SK-N-SH (cell line): ENCODE measurements at regions not wholly inside any gene's neighbourhood (a gene's known extent, or its start where the extent isn't known, plus 50 kb on each side); places are given as distances from the start of the nearest gene placed in this dataset.

Experiments
- CTCF ChIA-PET: fragments of 300-600, 350-600 bp; formaldehyde crosslinking; extraction: SDS; loops from one replicate; lab custom pipeline; 2021; lab: Yijun Ruan, JAX
- POLR2A ChIA-PET: fragments of 350-600 bp; sonication (Branson Sonifier 250); formaldehyde crosslinking; extraction: SDS; loops from one replicate; lab custom pipeline; 2020; ENCODE audit warnings: antibody characterized with exemption, inconsistent platforms; lab: Yijun Ruan, JAX
- DNase-seq: peaks from one replicate; pipeline ENCODE4 v3.0.0; 2012
- H2AFZ ChIP-seq: fragments of 200-600 bp; sonication (generic); 2 replicates; pipeline ENCODE4 v1.8.1; 2016; ENCODE audit warnings: antibody characterized with exemption, mild to moderate bottlenecking, low read depth
- H3F3A ChIP-seq: fragments of 200-600 bp; sonication (generic); replicated peaks from 2 replicates; pipeline ENCODE3; 2016; ENCODE audit warnings: antibody characterized with exemption, mild to moderate bottlenecking; ENCODE audit not compliant: insufficient read depth
- H3K27ac ChIP-seq, 2 experiments: fragments of 200-500 bp in 1 of 2; fragments of 200-600 bp in 1 of 2; sonication (Bioruptor generic) in 1 of 2; sonication (generic), shearing (Covaris generic) in 1 of 2; 2 replicates each; pipeline versions ENCODE4 v1.5.1 to v1.6.1; 2014 to 2016; ENCODE audit warnings: low read depth in 2 of 2, inconsistent platforms in 1 of 2, low read length in 1 of 2, mild to moderate bottlenecking in 1 of 2, mixed read lengths in 1 of 2
- H3K27me3 ChIP-seq: fragments of 200-600 bp; sonication (generic), shearing (Covaris generic); 2 replicates; pipeline ENCODE4 v1.6.1; 2016; ENCODE audit warnings: mixed run types; ENCODE audit not compliant: insufficient read depth
- H3K36me3 ChIP-seq, 2 experiments: fragments of 200-500 bp in 1 of 2; fragments of 200-600 bp in 1 of 2; sonication (Bioruptor generic) in 1 of 2; sonication (generic) in 1 of 2; replicated peaks in 1 of 2; 2 replicates each; pipeline versions ENCODE3 to v1.5.1; 2014 to 2016; ENCODE audit warnings: low read length in 1 of 2, mild to moderate bottlenecking in 1 of 2; ENCODE audit not compliant: insufficient read depth in 2 of 2, control insufficient read depth in 1 of 2
- H3K4me1 ChIP-seq, 2 experiments: fragments of 200-500 bp in 1 of 2; fragments of 200-600 bp in 1 of 2; sonication (Bioruptor generic) in 1 of 2; sonication (generic), shearing (Covaris generic) in 1 of 2; 2 replicates each; pipeline versions ENCODE4 v1.5.1 to v1.6.1; 2014 to 2016; ENCODE audit warnings: low read depth in 1 of 2, low read length in 1 of 2, mixed run types in 1 of 2; ENCODE audit not compliant: insufficient read depth in 2 of 2, control insufficient read depth in 1 of 2
- H3K4me2 ChIP-seq: fragments of 200-600 bp; sonication (generic), shearing (Covaris generic); 2 replicates; pipeline ENCODE4 v1.6.1; 2017; ENCODE audit warnings: mixed run types
- H3K4me3 ChIP-seq, 2 experiments: fragments of 200-500 bp in 1 of 2; fragments of 200-600 bp in 1 of 2; sonication (Bioruptor generic) in 1 of 2; sonication (generic), shearing (Covaris generic) in 1 of 2; 2 replicates each; pipeline versions ENCODE4 v1.5.1 to v1.8.1; 2014 to 2016; ENCODE audit warnings: low read depth in 2 of 2, inconsistent platforms in 1 of 2, low read length in 1 of 2, mild to moderate bottlenecking in 1 of 2, mixed read lengths in 1 of 2, moderate library complexity in 1 of 2
- H3K79me2 ChIP-seq: fragments of 200-600 bp; sonication (generic); 2 replicates; pipeline ENCODE4 v1.8.1; 2017; ENCODE audit warnings: mild to moderate bottlenecking; ENCODE audit not compliant: insufficient read depth
- H3K9ac ChIP-seq: fragments of 200-600 bp; sonication (generic); 2 replicates; pipeline ENCODE4 v1.6.1; 2017; ENCODE audit warnings: mixed run types
- H3K9me2 ChIP-seq: fragments of 200-600 bp; sonication (generic); 2 replicates; pipeline ENCODE4 v1.6.1; 2017; ENCODE audit warnings: mixed run types
- H3K9me3 ChIP-seq: fragments of 200-600 bp; sonication (generic); 2 replicates; pipeline ENCODE4 v1.6.1; 2017; ENCODE audit warnings: mixed run types, mild to moderate bottlenecking, moderate library complexity
- H4K20me1 ChIP-seq: fragments of 200-600 bp; sonication (generic); 2 replicates; pipeline ENCODE4 v1.6.1; 2017; ENCODE audit warnings: mild to moderate bottlenecking, mixed run types; ENCODE audit not compliant: insufficient read depth
- CHD2 ChIP-seq: fragments of 150-350 bp; IDR thresholded peaks from 2 replicates; pipeline ENCODE4 v1.6.1; 2018; ENCODE audit warnings: low read length; ENCODE audit not compliant: partially characterized antibody
- CTCF ChIP-seq: fragments of 200-600 bp; sonication (generic); IDR thresholded peaks from 2 replicates; pipeline ENCODE4 v1.6.1; 2017; ENCODE audit warnings: antibody characterized with exemption, mild to moderate bottlenecking, moderate library complexity
- ELF1 ChIP-seq: IDR thresholded peaks from 2 replicates; pipeline ENCODE4 v1.4.0; 2012
- FOXM1 ChIP-seq: IDR thresholded peaks from 2 replicates; pipeline ENCODE4 v1.4.0; 2012; ENCODE audit warnings: low read depth, mild to moderate bottlenecking
- JUND ChIP-seq: IDR thresholded peaks from 2 replicates; pipeline ENCODE4 v1.4.0; 2012
- MXI1 ChIP-seq: IDR thresholded peaks from 2 replicates; pipeline ENCODE4 v1.6.1; 2012; ENCODE audit warnings: mild to moderate bottlenecking, low read depth, low read length, improper control_type of control experiment
- RAD21 ChIP-seq: IDR thresholded peaks from 2 replicates; pipeline ENCODE4 v1.6.1; 2012; ENCODE audit warnings: mild to moderate bottlenecking, low read length
- RCOR1 ChIP-seq: fragments of 150-350 bp; IDR thresholded peaks from 2 replicates; pipeline ENCODE4 v1.6.1; 2017; ENCODE audit warnings: antibody characterized with exemption, low read length
- REST ChIP-seq: IDR thresholded peaks from 2 replicates; pipeline ENCODE4 v1.6.1; 2012; ENCODE audit warnings: mild to moderate bottlenecking, low read depth, low read length, moderate library complexity
- RFX5 ChIP-seq: IDR thresholded peaks from 2 replicates; pipeline ENCODE4 v1.6.1; 2012; ENCODE audit warnings: mild to moderate bottlenecking, improper control_type of control experiment, low read length
- RXRA ChIP-seq: IDR thresholded peaks from 2 replicates; pipeline ENCODE4 v1.4.0; 2012; ENCODE audit warnings: low read depth, mild to moderate bottlenecking, borderline replicate concordance
- TEAD4 ChIP-seq: IDR thresholded peaks from 2 replicates; pipeline ENCODE4 v1.4.0; 2012; ENCODE audit warnings: mild to moderate bottlenecking, borderline replicate concordance; ENCODE audit not compliant: insufficient read depth
- USF2 ChIP-seq: fragments of 150-350 bp; IDR thresholded peaks from 2 replicates; pipeline ENCODE4 v1.6.1; 2017; ENCODE audit warnings: antibody characterized with exemption, low read length, low read depth, borderline replicate concordance
- YY1 ChIP-seq: IDR thresholded peaks from 2 replicates; pipeline ENCODE4 v1.4.0; 2012; ENCODE audit warnings: low read depth, mild to moderate bottlenecking
- WGBS: methylation state at CpG from one replicate; pipeline ENCODE4 v1.1.6; 2017; ENCODE audit warnings: low lambda C conversion rate; 5-methylcytosine and 5-hydroxymethylcytosine counted together

- TF ChIP-seq REST (no peak), RCOR1 (no peak), USF2 (no peak), CHD2 (no peak)
- TF ChIP-seq, all 33 proteins: peak for 0
These were observed 127.5 kb upstream of the COX10 start (continued) for GRCh38 chr17:13941781-13942180.

- H4K20me1 ChIP-seq = no peaks in the 10 kb centered on the region
- no peaks in the 10 kb centered on the region for H3K9me2 ChIP-seq
- no peak overlapping the region for H3K4me2 ChIP-seq
- no peak for DNase-seq
- H3K9me3 ChIP-seq = no peaks in the 10 kb centered on the region
- no peak overlapping the region for H3K9ac ChIP-seq
- H3K79me2 ChIP-seq = no peaks in the 10 kb centered on the region
- POLR2A ChIA-PET = no interaction called here
- no peaks in the 10 kb centered on the region for H3K36me3 ChIP-seq
- no peaks in the 10 kb centered on the region for H3F3A ChIP-seq
- no peak overlapping the region for H2AFZ ChIP-seq
- CTCF ChIA-PET = no interaction called here
- WGBS = 8% methylated on average over 2 of the region's 2 CpGs
- H3K27ac ChIP-seq = no peak overlapping the region
- H3K4me3 ChIP-seq = no peak overlapping the region
- H3K4me1 ChIP-seq = no peaks in the 10 kb centered on the region
- no peak for TF ChIP-seq ELF1
- TF ChIP-seq CHD2 = no peak
- no peak for TF ChIP-seq YY1
- no peak for TF ChIP-seq RXRA
- no peak for TF ChIP-seq MXI1
- no peak for TF ChIP-seq REST
- no peak for TF ChIP-seq RAD21
- TF ChIP-seq RFX5 = no peak
- no peak for TF ChIP-seq CTCF
- TF ChIP-seq USF2 = no peak
- no peak for TF ChIP-seq TEAD4
- TF ChIP-seq JUND = no peak
- TF ChIP-seq FOXM1 = no peak
- TF ChIP-seq RCOR1 = no peak
- TF ChIP-seq, all 33 proteins: peak for 0
- no peaks in the 10 kb centered on the region for H3K27me3 ChIP-seq
These were observed 125.4 kb upstream of the COX10 start for GRCh38 chr17:13943909-13944308.
